HUDEP-2 (cell line): ENCODE measurements at regions not wholly inside any gene's neighbourhood (a gene's known extent, or its start where the extent isn't known, plus 50 kb on each side); places are given as distances from the start of the nearest gene placed in this dataset.

Experiments
- DNase-seq, 76 experiments: peaks; one replicate each; lab custom pipeline; 2025; ENCODE audit not compliant: unreplicated experiment in 76 of 76; lab: John Stamatoyannopoulos, UW

DNA sequence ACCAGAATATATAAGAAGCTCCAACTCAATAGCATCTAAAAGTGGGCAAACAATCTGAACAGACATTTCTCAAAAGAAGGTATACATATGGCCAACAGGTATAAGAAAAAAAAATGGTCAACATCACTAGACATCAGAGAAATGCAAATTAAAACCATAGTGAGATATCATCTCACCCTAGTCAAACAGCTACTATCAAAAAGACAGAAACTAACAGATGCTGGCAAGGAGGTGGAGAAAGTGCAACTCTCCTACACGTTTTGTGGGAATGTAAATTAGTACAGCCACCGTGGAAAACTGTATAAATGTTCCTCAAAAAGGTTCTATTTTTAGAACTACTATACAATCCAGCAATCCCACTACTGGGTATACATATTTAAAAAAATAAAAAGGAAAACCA is 199.9 kb upstream of the SMC2 start:
- DNase-seq, result no peak

DNA sequence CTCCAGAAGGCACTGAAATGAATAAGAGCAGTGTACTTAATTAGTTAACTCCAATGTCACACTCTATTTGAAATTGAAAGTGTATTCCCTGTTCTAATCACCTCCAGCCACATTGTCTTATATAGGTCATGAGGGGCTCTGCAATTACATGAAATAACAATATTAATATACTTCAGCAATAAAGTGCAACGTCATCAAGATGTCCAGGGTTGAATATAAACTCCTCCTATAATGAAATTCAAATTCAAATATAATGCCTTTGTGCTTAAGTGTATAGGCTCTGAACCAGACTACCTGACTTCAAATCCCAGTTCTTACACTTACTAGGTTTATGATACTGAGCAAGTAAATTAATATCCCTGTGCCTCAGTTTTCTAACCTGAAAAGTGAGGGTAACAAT is 195.6 kb upstream of the SMC2 start:
- DNase-seq, result no peak

DNA sequence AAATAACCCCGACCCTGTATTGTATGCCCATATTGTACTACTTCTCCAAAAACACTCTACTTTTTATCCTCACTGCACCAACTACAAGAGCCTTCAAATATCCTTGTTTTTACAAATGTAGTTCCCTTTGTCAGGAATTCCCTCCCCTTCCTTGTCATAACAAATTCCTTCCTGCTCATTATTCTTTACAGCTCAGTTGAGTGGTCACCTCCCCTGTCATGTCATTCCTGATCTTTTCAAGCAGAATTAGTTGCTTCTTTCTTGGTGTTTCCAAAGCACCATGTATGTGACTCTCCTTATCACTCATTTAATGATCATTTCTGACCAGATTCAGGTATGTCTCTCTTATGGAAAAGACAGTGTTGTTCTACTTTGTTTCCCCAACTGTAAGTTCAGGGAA is 194.2 kb upstream of the SMC2 start:
- DNase-seq, result no peak

DNA sequence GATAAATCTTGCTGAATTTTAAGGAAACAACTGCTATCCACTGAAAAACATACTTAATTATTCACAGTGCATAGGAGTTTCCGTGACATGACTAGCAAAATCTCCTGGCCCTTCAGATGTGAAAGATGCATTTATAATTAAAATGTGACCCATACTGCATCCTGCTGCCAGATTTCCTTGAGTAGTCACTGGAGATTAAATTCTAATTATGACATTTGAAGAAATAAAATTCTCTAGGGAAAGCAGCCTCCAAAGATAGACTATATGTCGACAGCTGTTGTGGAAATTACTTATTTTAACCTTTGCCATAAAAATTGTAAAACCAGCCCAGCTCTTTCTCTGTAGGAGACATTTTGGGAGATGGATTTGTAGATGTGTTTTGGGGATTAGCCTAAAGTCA is 193.6 kb upstream of the SMC2 start:
- no peak for DNase-seq

DNA sequence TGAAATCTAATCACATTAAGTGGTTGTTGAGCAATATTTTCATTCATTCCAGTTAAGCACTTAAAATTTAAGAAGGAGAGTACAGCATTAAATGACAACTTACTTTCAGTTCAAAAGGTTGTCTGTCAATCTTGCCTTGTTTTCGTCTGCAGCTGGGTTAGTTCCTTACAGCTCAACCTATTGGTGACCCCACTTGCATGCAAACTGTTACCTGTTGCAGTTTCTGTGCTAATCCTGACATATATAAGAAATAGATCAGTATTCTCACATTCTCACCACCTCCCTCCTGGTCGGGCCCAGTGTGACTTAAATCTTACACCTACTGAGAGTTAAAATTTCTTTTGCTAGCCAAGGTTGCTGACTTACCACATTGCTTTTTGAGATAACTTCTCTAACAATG is 191.8 kb upstream of the SMC2 start:
- DNase-seq, result no peak

DNA sequence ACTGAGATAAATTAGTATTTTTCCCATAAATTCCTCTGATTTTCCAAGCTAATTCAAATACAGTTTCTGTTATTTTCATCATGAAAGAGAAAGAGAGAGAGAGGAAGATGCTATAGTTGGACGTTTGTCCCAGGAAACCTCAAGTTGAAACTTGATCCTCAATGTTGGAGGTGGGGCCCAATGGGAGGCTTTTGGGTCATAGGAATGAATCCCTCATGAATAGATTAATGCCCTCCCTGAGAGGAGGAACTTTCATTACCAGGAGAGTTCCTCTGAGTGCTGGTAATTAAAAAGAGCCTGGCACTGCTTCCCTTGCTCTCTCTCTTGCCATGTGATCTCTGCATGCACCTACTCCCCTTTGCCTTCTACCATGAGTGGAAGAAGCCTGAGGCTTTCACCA is 189.9 kb upstream of the SMC2 start:
- DNase-seq, result no peak

DNA sequence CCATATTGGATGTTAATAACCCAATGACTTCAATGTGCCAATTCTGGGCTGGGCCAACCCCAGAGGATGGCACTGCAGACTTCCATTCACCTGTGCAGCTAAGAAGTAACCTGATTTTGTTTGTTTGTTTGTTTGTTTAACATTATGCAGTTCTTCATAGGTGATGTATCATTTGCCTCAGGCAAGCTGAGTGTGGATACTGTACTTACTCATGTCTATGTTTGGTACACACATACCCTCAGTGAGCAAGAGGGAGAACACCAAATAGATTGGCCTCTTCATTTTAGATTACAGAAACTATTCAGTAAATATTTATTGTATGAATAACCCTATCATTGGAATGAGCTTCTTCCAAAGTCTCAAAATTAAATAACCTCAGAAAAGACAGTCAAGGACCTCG is 180.2 kb upstream of the SMC2 start:
- no peak for DNase-seq

DNA sequence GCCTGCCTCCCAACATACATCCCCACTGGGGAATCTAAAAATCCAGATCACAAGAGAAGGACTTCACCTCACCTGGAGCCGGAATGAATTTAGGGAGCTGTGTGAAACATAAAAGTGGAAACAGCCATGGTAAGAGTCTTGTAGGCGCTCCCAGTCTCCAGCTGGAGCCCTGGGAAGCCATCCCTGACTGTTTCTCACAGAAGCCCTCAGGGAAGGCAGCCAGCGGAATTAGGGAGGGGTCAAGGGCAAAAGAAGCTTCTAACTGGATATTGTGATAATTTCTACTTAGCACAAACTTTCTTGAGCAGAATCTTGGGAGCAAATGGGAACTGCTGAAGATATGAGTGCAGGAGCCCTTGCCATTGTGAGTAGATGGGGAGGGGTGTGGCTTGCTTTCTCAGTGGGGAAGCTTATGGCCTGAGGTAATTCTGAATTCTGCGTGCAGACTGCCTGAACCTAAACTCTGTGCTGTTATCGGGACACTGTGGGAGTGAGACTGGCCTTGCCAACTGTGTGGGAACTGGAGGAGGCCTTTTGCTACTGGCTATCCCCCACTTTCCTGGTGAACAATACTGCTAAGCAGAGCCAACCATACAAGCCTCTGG is 174.4 kb upstream of the SMC2 start:
- DNase-seq, result no peak

DNA sequence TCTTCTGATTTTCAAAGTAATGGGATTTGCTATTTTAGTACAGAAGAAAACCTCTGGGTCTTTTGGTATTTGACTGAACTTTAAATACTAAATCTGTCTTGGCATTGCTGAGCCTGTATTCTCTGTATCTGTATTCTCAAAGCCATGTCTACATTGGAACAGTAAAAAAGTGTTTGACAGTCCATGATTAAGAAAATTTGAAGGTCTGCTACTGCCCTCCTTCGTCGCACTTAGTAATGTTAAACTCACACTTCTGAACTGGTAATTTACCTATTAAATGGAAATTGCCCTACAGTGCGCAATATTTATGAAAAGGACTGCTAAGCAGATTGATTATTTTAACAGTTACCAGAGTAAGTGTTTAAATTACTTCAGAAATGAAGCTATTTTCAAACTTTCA is 165.7 kb upstream of the SMC2 start:
- DNase-seq, result no peak

DNA sequence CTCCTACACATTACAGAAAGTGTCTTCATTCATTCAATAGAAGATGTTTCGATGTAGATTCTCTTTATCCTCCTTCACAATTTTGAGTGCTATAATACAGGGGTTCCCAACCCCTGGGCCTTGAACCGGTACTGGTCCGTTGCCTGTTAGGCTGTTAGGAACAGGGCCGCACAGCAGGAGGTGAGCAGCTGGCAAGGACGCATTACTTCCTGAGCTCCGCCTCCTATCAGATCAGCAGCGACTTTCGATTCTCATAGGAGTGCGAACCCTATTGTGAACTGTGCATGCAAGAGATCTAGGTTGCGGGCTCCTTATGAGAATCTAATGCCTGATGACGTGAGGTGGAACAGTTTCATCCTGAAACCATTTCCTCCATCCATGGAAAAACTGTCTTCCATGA is 153.0 kb upstream of the SMC2 start:
- no peak for DNase-seq

DNA sequence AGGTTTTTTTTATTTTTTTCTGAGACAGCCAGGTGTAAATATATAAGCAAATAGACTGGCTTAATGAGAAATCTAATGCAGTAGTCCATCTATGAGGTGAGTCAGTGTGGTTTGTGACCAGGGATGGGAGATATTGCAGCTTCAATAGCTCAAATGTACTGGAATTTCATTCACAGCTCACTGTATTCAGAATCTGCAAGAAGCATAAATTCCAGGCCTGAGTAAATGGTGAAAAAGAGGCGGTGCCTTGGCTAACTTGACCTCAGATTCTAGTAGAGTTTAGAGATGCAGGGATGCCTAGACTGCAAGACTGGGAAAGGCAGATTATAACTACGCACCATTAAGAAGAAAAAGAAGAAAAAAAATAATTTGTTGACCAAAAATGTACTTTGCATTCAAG is 151.9 kb upstream of the SMC2 start:
- DNase-seq, result no peak

DNA sequence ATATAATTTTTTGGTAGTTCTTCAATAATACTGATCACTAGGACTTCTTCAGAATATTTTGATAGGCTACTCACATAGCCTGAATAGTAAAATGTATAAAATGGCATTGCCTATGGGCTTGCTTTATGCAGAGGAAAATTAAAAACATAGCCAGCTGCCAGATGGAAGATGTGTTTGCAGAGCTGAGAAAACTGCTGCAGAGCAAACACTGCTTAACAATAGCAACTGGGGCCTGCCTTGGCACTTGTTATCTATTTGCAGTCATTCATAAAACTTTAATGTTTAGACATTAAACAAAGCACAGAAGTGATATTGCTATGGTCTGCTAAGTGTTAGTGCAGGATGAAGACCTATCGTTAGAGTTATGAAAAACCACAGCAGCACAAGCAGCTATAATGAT is 151.5 kb upstream of the SMC2 start:
- no peak for DNase-seq

DNA sequence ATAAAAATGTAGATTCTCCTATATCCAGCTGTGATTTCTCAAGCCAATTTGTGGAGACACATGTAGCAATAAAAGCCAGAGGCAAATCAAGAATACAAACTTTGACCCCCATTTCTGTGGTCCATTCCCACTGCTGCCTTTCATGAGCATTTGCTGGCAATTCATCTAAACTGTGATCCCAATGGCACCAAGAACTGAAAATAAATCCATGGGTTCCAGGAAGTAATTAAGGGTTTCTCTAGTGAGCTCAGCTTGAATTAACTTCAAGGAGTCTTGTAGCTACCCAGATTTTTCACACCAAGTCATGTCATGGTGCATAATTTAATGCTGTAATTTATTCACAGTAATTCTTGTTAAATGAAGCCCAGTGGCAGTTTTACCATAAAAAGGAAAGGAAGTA is 145.0 kb upstream of the SMC2 start:
- DNase-seq, result no peak

DNA sequence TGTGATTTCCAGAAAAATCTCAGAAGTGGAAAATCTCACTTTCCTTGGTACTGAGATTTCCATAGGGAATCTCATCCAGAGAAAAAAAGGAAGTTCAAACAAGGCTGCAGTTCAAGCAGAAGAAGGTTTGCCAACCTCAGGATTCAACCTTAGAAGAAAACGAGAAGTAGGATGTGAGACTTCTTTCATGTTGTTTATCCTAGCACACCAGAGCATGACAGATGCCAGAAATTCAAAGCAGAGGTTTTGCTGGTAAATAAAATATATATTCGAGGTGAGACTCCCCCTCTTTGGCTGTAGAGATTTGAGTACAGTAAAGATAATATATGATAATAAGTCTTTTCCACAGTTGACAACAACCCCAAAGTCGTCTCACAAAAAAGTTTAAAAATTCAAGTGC is 116.9 kb upstream of the SMC2 start:
- no peak for DNase-seq

DNA sequence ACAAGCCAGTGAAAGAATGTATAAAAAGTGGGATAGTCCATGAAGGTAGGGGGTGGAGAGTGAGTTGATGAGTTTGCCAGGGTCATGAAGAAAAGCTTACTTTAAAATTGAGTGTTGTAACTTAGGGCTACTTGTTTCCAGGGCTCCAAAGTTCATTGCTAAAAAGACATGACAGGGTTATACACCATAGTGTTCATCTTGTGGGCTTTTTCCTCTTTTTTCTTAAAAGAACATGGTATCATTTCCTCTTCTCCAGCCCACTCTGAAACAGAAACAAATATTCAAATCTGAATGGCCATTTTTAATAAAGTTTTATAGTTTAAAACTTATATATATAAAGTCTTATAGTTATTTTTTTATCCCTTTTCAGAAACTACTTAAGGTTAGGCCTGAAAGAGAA is 115.7 kb upstream of the SMC2 start:
- no peak for DNase-seq

DNA sequence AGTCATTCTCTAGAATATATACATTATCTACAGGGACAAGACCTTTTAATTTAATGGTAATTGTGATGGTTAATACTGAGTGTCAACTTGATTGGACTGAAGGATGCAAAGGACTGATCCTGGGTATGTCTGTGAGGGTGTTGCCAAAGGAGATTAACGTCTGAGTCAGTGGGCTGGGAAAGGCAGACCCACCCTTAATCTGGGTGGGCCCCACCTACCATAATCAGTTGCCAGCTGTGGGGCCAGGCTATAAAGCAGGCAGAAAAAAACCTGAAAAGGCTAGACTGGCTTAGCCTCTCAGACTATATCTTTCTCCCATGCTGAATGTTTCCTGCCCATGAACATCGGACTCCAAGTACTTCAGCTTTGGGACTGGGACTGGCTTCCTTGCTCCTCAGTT is 112.2 kb upstream of the SMC2 start:
- peak in 53 of 76 experiments; percentile 1 to 78 (median 20) for DNase-seq

DNA sequence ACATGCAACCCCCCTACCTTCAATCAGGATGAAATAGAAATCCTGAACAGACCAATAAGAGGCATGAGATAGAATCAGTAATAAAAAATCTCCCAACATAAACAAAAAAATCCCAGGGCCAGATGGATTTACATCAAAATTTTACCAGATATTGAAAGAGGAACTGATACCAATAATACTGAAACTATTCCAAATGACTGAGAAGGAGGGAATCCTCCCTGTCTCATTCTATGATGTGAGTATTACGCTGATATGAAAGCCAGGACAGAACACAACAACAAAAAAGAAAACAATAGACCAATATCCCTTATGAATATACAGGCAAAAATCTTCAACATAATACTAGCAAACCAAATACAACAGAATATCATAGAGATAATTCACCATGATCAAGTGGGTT is 109.0 kb upstream of the SMC2 start:
- no peak for DNase-seq

DNA sequence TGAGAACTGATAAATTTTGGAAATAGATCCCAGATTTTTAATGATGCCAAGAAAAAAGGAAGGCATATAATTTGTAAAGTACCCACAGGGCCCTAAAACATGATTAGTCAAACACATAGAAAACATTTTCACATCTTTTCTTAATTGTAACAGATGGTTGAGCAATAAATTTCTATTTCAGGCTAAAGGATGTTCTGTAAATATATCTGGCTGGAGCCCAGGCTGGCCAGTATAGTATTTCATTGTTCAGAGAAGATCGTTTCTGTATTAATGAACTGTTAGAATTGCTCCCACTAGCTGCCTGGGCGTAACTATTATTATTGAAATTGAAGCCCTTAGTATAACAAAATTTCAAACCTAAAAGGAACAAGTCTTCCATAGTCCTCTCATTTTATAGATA is 105.3 kb upstream of the SMC2 start:
- no peak for DNase-seq

DNA sequence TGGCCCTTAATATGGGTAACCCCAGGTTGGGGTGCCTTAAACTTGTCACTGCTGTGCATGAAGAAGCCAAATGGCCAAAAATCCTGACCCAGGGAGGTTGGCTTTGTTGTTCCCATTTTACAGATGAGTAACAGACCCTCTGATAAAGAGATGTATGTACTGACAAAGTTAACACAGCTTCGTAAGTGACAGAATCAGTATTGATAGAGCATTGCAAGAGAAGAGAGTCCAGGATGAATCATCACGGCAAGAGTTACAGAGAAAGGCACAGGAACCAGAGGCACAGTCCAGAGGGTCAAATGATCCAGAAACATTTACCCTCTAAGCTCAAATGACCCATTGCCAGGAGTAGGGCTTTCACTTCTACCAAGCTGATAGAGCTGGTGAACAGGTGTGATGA is 103.8 kb upstream of the SMC2 start:
- no peak for DNase-seq

DNA sequence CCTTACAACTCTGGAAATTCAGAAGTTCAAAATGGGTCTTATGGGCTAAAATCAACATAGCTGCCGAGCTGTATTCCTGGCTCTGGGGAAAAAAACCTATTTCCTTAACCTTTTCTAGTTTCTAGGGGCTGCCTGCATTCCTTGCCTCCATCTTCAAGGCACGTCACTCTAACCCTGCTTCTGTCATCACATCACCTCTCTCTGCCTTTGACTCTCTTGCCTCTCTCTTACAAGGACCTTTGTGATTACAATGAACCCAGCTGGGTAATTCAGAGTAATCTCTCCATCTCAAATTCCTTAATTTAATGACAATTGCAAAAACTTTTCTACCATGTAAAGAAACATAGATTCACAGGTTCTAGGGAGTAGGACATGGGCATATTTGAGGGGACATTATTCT is 103.1 kb upstream of the SMC2 start:
- DNase-seq, result no peak

DNA sequence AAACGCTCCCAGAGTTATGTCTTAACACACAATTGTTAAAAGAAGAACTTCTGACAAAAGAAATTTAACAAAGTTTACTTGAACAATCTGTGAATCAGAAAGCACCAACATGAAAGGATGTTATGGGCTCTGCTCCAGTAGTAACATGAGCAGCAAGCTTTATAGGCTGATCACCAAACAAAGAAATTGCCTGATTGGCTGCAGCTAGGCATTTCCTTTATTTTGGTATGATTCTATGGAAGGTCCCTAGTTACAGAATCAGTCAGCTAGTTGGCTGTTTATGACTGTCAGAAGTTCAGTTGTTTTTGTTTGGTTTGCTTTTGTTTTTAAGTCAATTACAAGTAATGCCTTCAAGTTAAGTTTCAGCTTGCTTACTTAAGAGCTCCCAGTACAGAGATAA is 102.4 kb upstream of the SMC2 start:
- no peak for DNase-seq

DNA sequence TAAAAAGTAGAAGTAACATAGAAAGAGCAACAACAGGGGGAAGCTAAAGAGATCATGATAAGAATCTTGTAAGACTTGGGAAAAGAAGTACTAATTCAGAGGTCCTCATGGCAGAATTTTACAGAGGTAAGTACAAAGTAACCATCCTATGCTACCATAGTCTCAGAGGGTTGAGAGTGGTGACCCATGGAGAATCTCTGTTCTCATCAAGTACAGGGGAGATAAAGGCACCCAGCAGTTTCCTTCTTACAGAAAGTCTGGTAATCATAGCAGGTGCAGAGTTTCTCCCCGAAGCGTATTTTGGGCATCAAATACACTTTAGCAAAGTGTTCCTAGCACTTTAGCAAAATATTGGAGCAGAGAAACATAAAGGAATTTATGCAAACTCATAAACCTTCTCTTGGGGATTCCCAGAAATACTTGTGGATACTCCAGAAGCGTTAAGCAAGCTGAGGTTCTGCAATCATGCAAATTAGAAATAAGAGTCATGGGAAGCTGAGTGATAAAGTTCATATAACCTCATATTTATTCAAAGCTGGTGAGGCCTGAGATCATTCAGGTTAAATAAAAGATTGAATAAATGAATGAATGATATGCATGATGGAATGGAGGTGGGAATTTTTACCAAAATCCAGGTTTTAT is 101.0 kb upstream of the SMC2 start:
- no peak for DNase-seq

DNA sequence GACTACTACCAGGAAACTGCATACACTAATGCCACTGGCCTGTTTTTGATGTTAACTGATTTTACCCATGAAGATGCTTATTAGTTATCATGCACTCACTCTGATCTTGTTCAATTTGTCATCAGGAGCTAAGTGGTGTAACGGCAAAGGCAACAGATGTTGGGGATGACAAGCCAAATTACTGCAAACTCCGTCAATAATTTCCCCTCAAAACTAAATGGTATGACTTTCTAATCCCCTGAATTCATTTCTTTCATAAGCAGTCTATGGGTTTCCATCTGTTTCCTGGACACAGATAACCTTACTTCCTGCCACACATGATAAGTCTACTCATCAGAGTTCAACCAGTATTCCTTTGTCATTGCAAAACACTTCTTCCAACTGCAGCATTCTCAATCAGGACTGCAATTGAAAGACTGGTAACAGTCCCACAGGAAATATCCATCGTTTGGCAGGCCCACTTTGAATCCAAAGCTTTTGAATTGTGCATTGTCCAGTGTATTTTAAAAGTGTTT is 96.2 kb upstream of the SMC2 start:
- DNase-seq, result no peak
